ENCODE measurements at regions not wholly inside any gene's neighbourhood (a gene's known extent, or its start where the extent isn't known, plus 50 kb on each side); places are given as distances from the start of the nearest gene placed in this dataset.

- H3K36me3 ChIP-seq (ENCODE audit: control insufficient read depth, insufficient read depth, low read length), result no peaks in the 10 kb centered on the region
- DNase-seq (ENCODE audit: extremely low read depth, insufficient read length), result no peak
- TF ChIP-seq, protein P1, sequence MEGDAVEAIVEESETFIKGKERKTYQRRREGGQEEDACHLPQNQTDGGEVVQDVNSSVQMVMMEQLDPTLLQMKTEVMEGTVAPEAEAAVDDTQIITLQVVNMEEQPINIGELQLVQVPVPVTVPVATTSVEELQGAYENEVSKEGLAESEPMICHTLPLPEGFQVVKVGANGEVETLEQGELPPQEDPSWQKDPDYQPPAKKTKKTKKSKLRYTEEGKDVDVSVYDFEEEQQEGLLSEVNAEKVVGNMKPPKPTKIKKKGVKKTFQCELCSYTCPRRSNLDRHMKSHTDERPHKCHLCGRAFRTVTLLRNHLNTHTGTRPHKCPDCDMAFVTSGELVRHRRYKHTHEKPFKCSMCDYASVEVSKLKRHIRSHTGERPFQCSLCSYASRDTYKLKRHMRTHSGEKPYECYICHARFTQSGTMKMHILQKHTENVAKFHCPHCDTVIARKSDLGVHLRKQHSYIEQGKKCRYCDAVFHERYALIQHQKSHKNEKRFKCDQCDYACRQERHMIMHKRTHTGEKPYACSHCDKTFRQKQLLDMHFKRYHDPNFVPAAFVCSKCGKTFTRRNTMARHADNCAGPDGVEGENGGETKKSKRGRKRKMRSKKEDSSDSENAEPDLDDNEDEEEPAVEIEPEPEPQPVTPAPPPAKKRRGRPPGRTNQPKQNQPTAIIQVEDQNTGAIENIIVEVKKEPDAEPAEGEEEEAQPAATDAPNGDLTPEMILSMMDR (IDR thresholded peaks at IDR 0.05; ENCODE audit: insufficient read depth, low read length, poor library complexity, severe bottlenecking), result no peak
- H3K27me3 ChIP-seq (replicated peaks; ENCODE audit: control insufficient read depth, insufficient read depth, low read length), result no peaks in the 10 kb centered on the region
- no peak overlapping the region for H3K4me3 ChIP-seq (replicated peaks; ENCODE audit: low read depth, low read length)
These were observed 444.0 kb upstream of the LRRTM1 start for GRCh38 chr2:80748592-80748991.

DNA sequence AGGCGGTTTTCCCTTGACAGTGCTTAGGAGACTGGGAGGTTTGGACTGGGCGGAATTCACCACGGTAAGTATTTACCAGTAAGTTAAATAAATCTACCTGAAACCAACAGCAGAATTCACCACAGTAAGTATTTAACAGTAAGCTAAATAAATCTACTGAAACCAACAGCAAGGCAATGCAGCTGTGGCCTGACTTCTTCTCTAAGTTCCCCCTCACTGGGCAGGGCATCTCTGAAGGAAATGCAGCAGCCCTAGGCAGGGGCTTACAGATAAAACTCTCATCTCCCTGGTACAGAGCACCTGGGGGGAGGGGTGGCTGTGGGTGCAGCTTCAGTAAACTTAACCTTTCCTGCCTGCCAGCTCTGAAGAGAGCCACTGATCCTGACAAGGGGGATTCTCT lies 432.5 kb upstream of the LRRTM1 start:
- Histone ChIP-seq H3K27me3 (replicated peaks; ENCODE audit: control insufficient read depth, insufficient read depth, low read length) (no peaks in the 10 kb centered on the region), H3K36me3 (ENCODE audit: control insufficient read depth, insufficient read depth, low read length) (no peaks in the 10 kb centered on the region), H3K4me3 (replicated peaks; ENCODE audit: low read depth, low read length) (no peak overlapping the region)
- DNase-seq (ENCODE audit: extremely low read depth, insufficient read length), result no peak
- TF ChIP-seq, protein P1 (IDR thresholded peaks at IDR 0.05; ENCODE audit: insufficient read depth, low read length, poor library complexity, severe bottlenecking), result no peak

DNA sequence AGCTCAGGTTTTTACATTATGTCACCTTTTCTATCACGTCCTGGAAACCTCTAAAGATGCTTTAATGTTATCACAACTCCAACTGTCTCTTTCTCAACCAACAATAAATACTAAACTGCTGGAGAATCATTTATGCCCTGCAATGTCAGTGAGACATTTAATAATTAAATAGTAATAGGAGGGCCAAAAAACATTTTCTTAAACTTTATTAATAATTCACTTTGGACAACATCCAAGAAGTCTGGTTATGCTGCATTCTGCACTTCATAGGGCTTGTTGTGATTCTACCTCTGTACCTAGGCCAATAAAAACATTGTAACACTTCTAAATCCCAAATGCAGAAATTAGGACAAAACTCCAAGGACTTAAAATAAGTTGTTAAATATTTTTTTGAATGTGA lies 420.4 kb upstream of the LRRTM1 start:
- DNase-seq (ENCODE audit: extremely low read depth, insufficient read length), result no peak
- H3K4me3 ChIP-seq (replicated peaks; ENCODE audit: low read depth, low read length), result no peak overlapping the region
- H3K36me3 ChIP-seq (ENCODE audit: control insufficient read depth, insufficient read depth, low read length), result no peaks in the 10 kb centered on the region
- TF ChIP-seq, protein P1 (IDR thresholded peaks at IDR 0.05; ENCODE audit: insufficient read depth, low read length, poor library complexity, severe bottlenecking), result no peak
- H3K27me3 ChIP-seq (replicated peaks; ENCODE audit: control insufficient read depth, insufficient read depth, low read length), result no peaks in the 10 kb centered on the region

GRCh38 chr2:80722803-80723202 lies 418.3 kb upstream of the LRRTM1 start:
- Histone ChIP-seq H3K4me3 (replicated peaks; ENCODE audit: low read depth, low read length) (no peak overlapping the region), H3K27me3 (replicated peaks; ENCODE audit: control insufficient read depth, insufficient read depth, low read length) (no peaks in the 10 kb centered on the region), H3K36me3 (ENCODE audit: control insufficient read depth, insufficient read depth, low read length) (no peaks in the 10 kb centered on the region)
- TF ChIP-seq, protein P1 (IDR thresholded peaks at IDR 0.05; ENCODE audit: insufficient read depth, low read length, poor library complexity, severe bottlenecking), result no peak
- DNase-seq (ENCODE audit: extremely low read depth, insufficient read length), result no peak

- DNase-seq (ENCODE audit: extremely low read depth, insufficient read length), result no peak
- TF ChIP-seq, protein P1 (IDR thresholded peaks at IDR 0.05; ENCODE audit: insufficient read depth, low read length, poor library complexity, severe bottlenecking), result no peak
These were observed 415.1 kb upstream of the LRRTM1 start for GRCh38 chr2:80719607-80720006.

GRCh38 chr2:80715433-80715832 lies 410.9 kb upstream of the LRRTM1 start:
- Histone ChIP-seq H3K27me3 (replicated peaks; ENCODE audit: control insufficient read depth, insufficient read depth, low read length) (no peaks in the 10 kb centered on the region), H3K4me3 (replicated peaks; ENCODE audit: low read depth, low read length) (no peak overlapping the region), H3K36me3 (ENCODE audit: control insufficient read depth, insufficient read depth, low read length) (no peaks in the 10 kb centered on the region)
- no peak for DNase-seq (ENCODE audit: extremely low read depth, insufficient read length)
- TF ChIP-seq, protein P1 (IDR thresholded peaks at IDR 0.05; ENCODE audit: insufficient read depth, low read length, poor library complexity, severe bottlenecking), result no peak

More at GRCh38 chr2:80719607-80720006, 415.1 kb upstream of the LRRTM1 start:
- no peaks in the 10 kb centered on the region for H3K36me3 ChIP-seq (ENCODE audit: control insufficient read depth, insufficient read depth, low read length)
- no peak overlapping the region for H3K4me3 ChIP-seq (replicated peaks; ENCODE audit: low read depth, low read length)
- H3K27me3 ChIP-seq (replicated peaks; ENCODE audit: control insufficient read depth, insufficient read depth, low read length), result no peaks in the 10 kb centered on the region
